ENCODE measurements at regions not wholly inside any gene's neighbourhood (a gene's known extent, or its start where the extent isn't known, plus 50 kb on each side); places are given as distances from the start of the nearest gene placed in this dataset.

DNA sequence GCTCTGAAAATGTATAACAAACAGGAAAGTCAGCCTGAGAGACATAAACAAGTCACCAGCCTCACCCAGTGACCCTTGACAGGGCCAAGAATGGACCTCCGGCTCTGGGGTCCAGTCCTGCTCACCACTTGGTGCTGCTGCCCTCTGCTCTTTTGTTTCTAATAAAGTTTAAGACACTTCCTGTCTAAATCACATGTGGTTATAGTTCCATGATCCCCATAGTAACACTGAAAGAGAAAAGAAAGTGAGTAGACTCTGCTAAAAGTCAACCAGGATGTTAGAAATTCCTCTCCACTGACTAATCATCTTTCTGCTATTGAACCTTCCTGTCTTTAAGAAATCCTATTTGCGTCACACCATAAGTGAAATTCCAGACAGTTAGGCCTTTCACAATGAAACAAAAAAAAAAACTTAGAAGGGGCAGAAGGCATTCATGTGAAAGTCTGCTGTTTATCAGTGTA, 179.2 kb upstream of the BET1 start:
- Histone ChIP-seq H3K36me3 (replicated peaks in 1 of 2; ENCODE audit: control insufficient read depth in 1 of 2, insufficient read depth in 2 of 2, low read length in 1 of 2) (no peaks in the 10 kb centered on the region), H3K27me3 (ENCODE audit: insufficient read depth) (no peaks in the 10 kb centered on the region), H4K20me1 (ENCODE audit: insufficient read depth) (no peaks in the 10 kb centered on the region), H3K4me1 (ENCODE audit: control insufficient read depth in 1 of 2, insufficient read depth in 2 of 2, low read depth in 1 of 2, low read length in 1 of 2) (peaks cover 0 to 21% of the 10 kb centered on the region in 2 experiments; a peak in 1 of 4 replicates), H2AFZ (ENCODE audit: low read depth) (peak overlapping the region; percentile 45), H3K4me3 (ENCODE audit: low read depth in 2 of 2, low read length in 1 of 2) (peak overlapping the region; percentile 1 to 27; a peak in 3 of 4 replicates), H3K9ac (peak overlapping the region; percentile 68), H3F3A (replicated peaks; ENCODE audit: insufficient read depth) (peaks cover 23% of the 10 kb centered on the region), H3K27ac (ENCODE audit: low read depth in 2 of 2, low read length in 1 of 2) (peak overlapping the region; percentile 81 to 97; a peak in 3 of 4 replicates), H3K9me3 (no peaks in the 10 kb centered on the region), H3K79me2 (ENCODE audit: insufficient read depth) (no peaks in the 10 kb centered on the region), H3K4me2 (peak overlapping the region; percentile 62), H3K9me2 (no peaks in the 10 kb centered on the region)
- DNase-seq = no peak
- 6% methylated on average over 2 of the region's 2 CpGs for WGBS (ENCODE audit: low lambda C conversion rate)
- ChIA-PET POLR2A (no interaction called here), CTCF (interaction anchor here (1.3 kb wide), 1 partner anchor 10 kb away, joined by 8 read pairs; no protein-coding TSS in a partner anchor)
- TF ChIP-seq, protein P1, sequence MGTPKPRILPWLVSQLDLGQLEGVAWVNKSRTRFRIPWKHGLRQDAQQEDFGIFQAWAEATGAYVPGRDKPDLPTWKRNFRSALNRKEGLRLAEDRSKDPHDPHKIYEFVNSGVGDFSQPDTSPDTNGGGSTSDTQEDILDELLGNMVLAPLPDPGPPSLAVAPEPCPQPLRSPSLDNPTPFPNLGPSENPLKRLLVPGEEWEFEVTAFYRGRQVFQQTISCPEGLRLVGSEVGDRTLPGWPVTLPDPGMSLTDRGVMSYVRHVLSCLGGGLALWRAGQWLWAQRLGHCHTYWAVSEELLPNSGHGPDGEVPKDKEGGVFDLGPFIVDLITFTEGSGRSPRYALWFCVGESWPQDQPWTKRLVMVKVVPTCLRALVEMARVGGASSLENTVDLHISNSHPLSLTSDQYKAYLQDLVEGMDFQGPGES (IDR thresholded peaks at IDR 0.05; ENCODE audit: low read depth, low read length) = no peak
- no peak for TF ChIP-seq RAD21 (IDR thresholded peaks at IDR 0.05; ENCODE audit: low read length)
- TF ChIP-seq FOXJ3 (CRISPR knock-in tag; IDR thresholded peaks at IDR 0.05) = no peak
- TF ChIP-seq GATA2 (CRISPR knock-in tag; IDR thresholded peaks at IDR 0.05) = no peak
- no peak for TF ChIP-seq RCOR1 (IDR thresholded peaks at IDR 0.05; ENCODE audit: low read length)
- TF ChIP-seq FOSL2 (IDR thresholded peaks at IDR 0.05; ENCODE audit: borderline replicate concordance, low read depth) = peak; percentile 88
- peak; percentile 67 for TF ChIP-seq ELF1 (IDR thresholded peaks at IDR 0.05)
- TF ChIP-seq JUND (IDR thresholded peaks at IDR 0.05) = peak; percentile 96
- TF ChIP-seq NRF1 (IDR thresholded peaks at IDR 0.05; ENCODE audit: low read depth, low read length) = no peak
- TF ChIP-seq, protein P2, sequence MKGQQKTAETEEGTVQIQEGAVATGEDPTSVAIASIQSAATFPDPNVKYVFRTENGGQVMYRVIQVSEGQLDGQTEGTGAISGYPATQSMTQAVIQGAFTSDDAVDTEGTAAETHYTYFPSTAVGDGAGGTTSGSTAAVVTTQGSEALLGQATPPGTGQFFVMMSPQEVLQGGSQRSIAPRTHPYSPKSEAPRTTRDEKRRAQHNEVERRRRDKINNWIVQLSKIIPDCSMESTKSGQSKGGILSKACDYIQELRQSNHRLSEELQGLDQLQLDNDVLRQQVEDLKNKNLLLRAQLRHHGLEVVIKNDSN (IDR thresholded peaks at IDR 0.05; ENCODE audit: borderline replicate concordance, low read depth) = peak; percentile 59; the same call in 1 of the 2 replicates
- peak; percentile 5 to 97; a peak in 2 of 4 replicates for TF ChIP-seq EP300 (IDR thresholded peaks at IDR 0.05; ENCODE audit: borderline replicate concordance in 1 of 2, low read depth in 1 of 2, low read length in 1 of 2)
- TF ChIP-seq POLR2AphosphoS5 (IDR thresholded peaks at IDR 0.05; ENCODE audit: low read depth, low read length) = peak; percentile 90
- peak; percentile 63 for TF ChIP-seq MEF2A (IDR thresholded peaks at IDR 0.05; ENCODE audit: borderline replicate concordance, low read depth)
- TF ChIP-seq, protein P3, sequence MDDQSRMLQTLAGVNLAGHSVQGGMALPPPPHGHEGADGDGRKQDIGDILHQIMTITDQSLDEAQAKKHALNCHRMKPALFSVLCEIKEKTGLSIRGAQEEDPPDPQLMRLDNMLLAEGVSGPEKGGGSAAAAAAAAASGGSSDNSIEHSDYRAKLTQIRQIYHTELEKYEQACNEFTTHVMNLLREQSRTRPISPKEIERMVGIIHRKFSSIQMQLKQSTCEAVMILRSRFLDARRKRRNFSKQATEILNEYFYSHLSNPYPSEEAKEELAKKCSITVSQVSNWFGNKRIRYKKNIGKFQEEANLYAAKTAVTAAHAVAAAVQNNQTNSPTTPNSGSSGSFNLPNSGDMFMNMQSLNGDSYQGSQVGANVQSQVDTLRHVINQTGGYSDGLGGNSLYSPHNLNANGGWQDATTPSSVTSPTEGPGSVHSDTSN (IDR thresholded peaks at IDR 0.05) = peak; percentile 79; the same call in 1 of the 2 replicates
- TF ChIP-seq, protein P4, sequence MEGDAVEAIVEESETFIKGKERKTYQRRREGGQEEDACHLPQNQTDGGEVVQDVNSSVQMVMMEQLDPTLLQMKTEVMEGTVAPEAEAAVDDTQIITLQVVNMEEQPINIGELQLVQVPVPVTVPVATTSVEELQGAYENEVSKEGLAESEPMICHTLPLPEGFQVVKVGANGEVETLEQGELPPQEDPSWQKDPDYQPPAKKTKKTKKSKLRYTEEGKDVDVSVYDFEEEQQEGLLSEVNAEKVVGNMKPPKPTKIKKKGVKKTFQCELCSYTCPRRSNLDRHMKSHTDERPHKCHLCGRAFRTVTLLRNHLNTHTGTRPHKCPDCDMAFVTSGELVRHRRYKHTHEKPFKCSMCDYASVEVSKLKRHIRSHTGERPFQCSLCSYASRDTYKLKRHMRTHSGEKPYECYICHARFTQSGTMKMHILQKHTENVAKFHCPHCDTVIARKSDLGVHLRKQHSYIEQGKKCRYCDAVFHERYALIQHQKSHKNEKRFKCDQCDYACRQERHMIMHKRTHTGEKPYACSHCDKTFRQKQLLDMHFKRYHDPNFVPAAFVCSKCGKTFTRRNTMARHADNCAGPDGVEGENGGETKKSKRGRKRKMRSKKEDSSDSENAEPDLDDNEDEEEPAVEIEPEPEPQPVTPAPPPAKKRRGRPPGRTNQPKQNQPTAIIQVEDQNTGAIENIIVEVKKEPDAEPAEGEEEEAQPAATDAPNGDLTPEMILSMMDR (IDR thresholded peaks at IDR 0.05) = peak; percentile 33
- TF ChIP-seq, protein P5, sequence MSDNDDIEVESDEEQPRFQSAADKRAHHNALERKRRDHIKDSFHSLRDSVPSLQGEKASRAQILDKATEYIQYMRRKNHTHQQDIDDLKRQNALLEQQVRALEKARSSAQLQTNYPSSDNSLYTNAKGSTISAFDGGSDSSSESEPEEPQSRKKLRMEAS (IDR thresholded peaks at IDR 0.05; ENCODE audit: low read depth) = peak; percentile 86
- TF ChIP-seq SIN3A (IDR thresholded peaks at IDR 0.05; ENCODE audit: borderline replicate concordance, low read depth, low read length) = peak; percentile 64; the same call in 1 of the 2 replicates
- TF ChIP-seq, protein P6, sequence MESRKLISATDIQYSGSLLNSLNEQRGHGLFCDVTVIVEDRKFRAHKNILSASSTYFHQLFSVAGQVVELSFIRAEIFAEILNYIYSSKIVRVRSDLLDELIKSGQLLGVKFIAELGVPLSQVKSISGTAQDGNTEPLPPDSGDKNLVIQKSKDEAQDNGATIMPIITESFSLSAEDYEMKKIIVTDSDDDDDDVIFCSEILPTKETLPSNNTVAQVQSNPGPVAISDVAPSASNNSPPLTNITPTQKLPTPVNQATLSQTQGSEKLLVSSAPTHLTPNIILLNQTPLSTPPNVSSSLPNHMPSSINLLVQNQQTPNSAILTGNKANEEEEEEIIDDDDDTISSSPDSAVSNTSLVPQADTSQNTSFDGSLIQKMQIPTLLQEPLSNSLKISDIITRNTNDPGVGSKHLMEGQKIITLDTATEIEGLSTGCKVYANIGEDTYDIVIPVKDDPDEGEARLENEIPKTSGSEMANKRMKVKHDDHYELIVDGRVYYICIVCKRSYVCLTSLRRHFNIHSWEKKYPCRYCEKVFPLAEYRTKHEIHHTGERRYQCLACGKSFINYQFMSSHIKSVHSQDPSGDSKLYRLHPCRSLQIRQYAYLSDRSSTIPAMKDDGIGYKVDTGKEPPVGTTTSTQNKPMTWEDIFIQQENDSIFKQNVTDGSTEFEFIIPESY (IDR thresholded peaks at IDR 0.05; ENCODE audit: borderline replicate concordance, low read depth) = peak; percentile 31; the same call in 1 of the 2 replicates
- no peak; the same call in none of the 2 replicates for TF ChIP-seq NFIC (IDR thresholded peaks at IDR 0.05; ENCODE audit: borderline replicate concordance)
- TF ChIP-seq CHD2 (IDR thresholded peaks at IDR 0.05; ENCODE audit: low read length, partially characterized antibody) = no peak
- peak; percentile 37; the same call in 1 of the 2 replicates for TF ChIP-seq YY1 (IDR thresholded peaks at IDR 0.05; ENCODE audit: low read depth)
- TF ChIP-seq, protein P7, sequence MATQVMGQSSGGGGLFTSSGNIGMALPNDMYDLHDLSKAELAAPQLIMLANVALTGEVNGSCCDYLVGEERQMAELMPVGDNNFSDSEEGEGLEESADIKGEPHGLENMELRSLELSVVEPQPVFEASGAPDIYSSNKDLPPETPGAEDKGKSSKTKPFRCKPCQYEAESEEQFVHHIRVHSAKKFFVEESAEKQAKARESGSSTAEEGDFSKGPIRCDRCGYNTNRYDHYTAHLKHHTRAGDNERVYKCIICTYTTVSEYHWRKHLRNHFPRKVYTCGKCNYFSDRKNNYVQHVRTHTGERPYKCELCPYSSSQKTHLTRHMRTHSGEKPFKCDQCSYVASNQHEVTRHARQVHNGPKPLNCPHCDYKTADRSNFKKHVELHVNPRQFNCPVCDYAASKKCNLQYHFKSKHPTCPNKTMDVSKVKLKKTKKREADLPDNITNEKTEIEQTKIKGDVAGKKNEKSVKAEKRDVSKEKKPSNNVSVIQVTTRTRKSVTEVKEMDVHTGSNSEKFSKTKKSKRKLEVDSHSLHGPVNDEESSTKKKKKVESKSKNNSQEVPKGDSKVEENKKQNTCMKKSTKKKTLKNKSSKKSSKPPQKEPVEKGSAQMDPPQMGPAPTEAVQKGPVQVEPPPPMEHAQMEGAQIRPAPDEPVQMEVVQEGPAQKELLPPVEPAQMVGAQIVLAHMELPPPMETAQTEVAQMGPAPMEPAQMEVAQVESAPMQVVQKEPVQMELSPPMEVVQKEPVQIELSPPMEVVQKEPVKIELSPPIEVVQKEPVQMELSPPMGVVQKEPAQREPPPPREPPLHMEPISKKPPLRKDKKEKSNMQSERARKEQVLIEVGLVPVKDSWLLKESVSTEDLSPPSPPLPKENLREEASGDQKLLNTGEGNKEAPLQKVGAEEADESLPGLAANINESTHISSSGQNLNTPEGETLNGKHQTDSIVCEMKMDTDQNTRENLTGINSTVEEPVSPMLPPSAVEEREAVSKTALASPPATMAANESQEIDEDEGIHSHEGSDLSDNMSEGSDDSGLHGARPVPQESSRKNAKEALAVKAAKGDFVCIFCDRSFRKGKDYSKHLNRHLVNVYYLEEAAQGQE (IDR thresholded peaks at IDR 0.05; ENCODE audit: low read depth, low read length) = no peak
- 0 out of 2 replicates have a peak, but pooled peaks have one; percentile 25 for TF ChIP-seq TAF1 (IDR thresholded peaks at IDR 0.05; ENCODE audit: borderline replicate concordance, low read depth, low read length)

Measured in SK-N-SH (cell line).